IMR-90 (cell line): ENCODE measurements at regions not wholly inside any gene's neighbourhood (a gene's known extent, or its start where the extent isn't known, plus 50 kb on each side); places are given as distances from the start of the nearest gene placed in this dataset.

ENCODE experiments used
- ATAC-seq: fragments of 200-7000 bp; cut with Tn5 transposase; 2 replicates; pipeline ENCODE4 v1.9.1; 2020; ENCODE audit warnings: low read depth, mild to moderate bottlenecking, moderate library complexity
- BruUV-seq: library from RNA; stranded (reverse); fragments of 400-500 nt; replicated peaks from 2 replicates; lab custom pipeline; 2021; lab: Mats Ljungman, UMichigan
- CTCF ChIA-PET: fragments of 300-600 bp; formaldehyde crosslinking; extraction: SDS; loops from one replicate; lab custom pipeline; 2021; ENCODE audit warnings: antibody characterized with exemption; lab: Yijun Ruan, JAX
- POLR2A ChIA-PET: fragments of 300-600 bp; sonication (Branson Sonifier 250); formaldehyde crosslinking; loops from one replicate; lab custom pipeline; 2022; ENCODE audit warnings: antibody characterized with exemption; ENCODE audit not compliant: unreplicated experiment; lab: Charles Lee
- DNase-seq: peaks from one replicate; pipeline ENCODE4 v3.0.0; 2013
- H2AFZ ChIP-seq: replicated peaks from 2 replicates; pipeline ENCODE3; 2013; ENCODE audit warnings: low read length, mild to moderate bottlenecking; ENCODE audit not compliant: poor library complexity
- H2AK5ac ChIP-seq: 2 replicates; pipeline ENCODE4 v1.6.1; 2013; ENCODE audit warnings: low read depth, low read length, inconsistent platforms
- H2AK9ac ChIP-seq: replicated peaks from 2 replicates; pipeline ENCODE3; 2013; ENCODE audit warnings: mild to moderate bottlenecking, low read depth, low read length, moderate library complexity; ENCODE audit not compliant: poor library complexity
- H2BK120ac ChIP-seq: 2 replicates; pipeline ENCODE4 v1.6.1; 2013; ENCODE audit warnings: low read depth, low read length, inconsistent platforms
- H2BK15ac ChIP-seq: 3 replicates; pipeline ENCODE4 v1.6.1; 2013; ENCODE audit warnings: low read depth, low read length, inconsistent platforms
- H2BK20ac ChIP-seq: 2 replicates; pipeline ENCODE4 v1.6.1; 2013; ENCODE audit warnings: low read depth, mild to moderate bottlenecking, inconsistent platforms, low read length, moderate library complexity
- H2BK5ac ChIP-seq: 2 replicates; pipeline ENCODE4 v1.6.1; 2013; ENCODE audit warnings: mild to moderate bottlenecking, low read depth, low read length, inconsistent platforms; ENCODE audit not compliant: poor library complexity, severe bottlenecking
- H3K14ac ChIP-seq: replicated peaks from 2 replicates; pipeline ENCODE4 v1.6.1; 2013; ENCODE audit warnings: low read depth, low read length, inconsistent platforms
- H3K18ac ChIP-seq: 2 replicates; pipeline ENCODE4 v1.6.1; 2013; ENCODE audit warnings: low read depth, low read length, control low read depth
- H3K23ac ChIP-seq: 2 replicates; pipeline ENCODE4 v1.6.1; 2013; ENCODE audit warnings: low read depth, low read length, inconsistent platforms
- H3K27ac ChIP-seq: 2 replicates; pipeline ENCODE4 v1.5.1; 2013; ENCODE audit warnings: mild to moderate bottlenecking, control low read depth, low read length; ENCODE audit not compliant: insufficient read depth
- H3K27me3 ChIP-seq: 2 replicates; pipeline ENCODE4 v1.6.1; 2013; ENCODE audit warnings: low read length; ENCODE audit not compliant: control insufficient read depth, insufficient read depth
- H3K36me3 ChIP-seq: 2 replicates; pipeline ENCODE4 v1.6.1; 2013; ENCODE audit warnings: low read length, mixed read lengths; ENCODE audit not compliant: control insufficient read depth, insufficient read depth
- H3K4ac ChIP-seq: 2 replicates; pipeline ENCODE4 v1.6.1; 2013; ENCODE audit warnings: low read depth, low read length, inconsistent platforms
- H3K4me1 ChIP-seq: 2 replicates; pipeline ENCODE4 v1.6.1; 2013; ENCODE audit warnings: low read length, mixed read lengths; ENCODE audit not compliant: control insufficient read depth, insufficient read depth
- H3K4me2 ChIP-seq: 2 replicates; pipeline ENCODE4 v1.6.1; 2013; ENCODE audit warnings: low read depth, mild to moderate bottlenecking, control low read depth, low read length, moderate library complexity
- H3K4me3 ChIP-seq: 2 replicates; pipeline ENCODE4 v1.5.1; 2013; ENCODE audit warnings: low read depth, mild to moderate bottlenecking, control low read depth, low read length, moderate library complexity; ENCODE audit not compliant: insufficient read depth
- H3K56ac ChIP-seq: 2 replicates; pipeline ENCODE4 v1.6.1; 2013; ENCODE audit warnings: low read length, inconsistent platforms; ENCODE audit not compliant: insufficient read depth; ENCODE audit errors: extremely low read depth
- H3K79me1 ChIP-seq, 2 experiments: 2 replicates each; pipeline ENCODE4 v1.6.1; 2013; ENCODE audit warnings: low read length in 2 of 2, inconsistent platforms in 1 of 2, low read depth in 1 of 2
- H3K9ac ChIP-seq: 2 replicates; pipeline ENCODE4 v1.6.1; 2013; ENCODE audit warnings: low read depth, low read length, control low read depth
- H3K9me1 ChIP-seq: 2 replicates; pipeline ENCODE4 v1.6.1; 2013; ENCODE audit warnings: low read length, inconsistent platforms; ENCODE audit not compliant: insufficient read depth
- H3K9me3 ChIP-seq: 2 replicates; pipeline ENCODE4 v1.6.1; 2013; ENCODE audit warnings: low read length; ENCODE audit not compliant: control insufficient read depth, insufficient read depth
- H4K20me1 ChIP-seq: 2 replicates; pipeline ENCODE4 v1.6.1; 2013; ENCODE audit warnings: low read length, inconsistent platforms; ENCODE audit not compliant: insufficient read depth
- H4K5ac ChIP-seq: 2 replicates; pipeline ENCODE4 v1.6.1; 2013; ENCODE audit warnings: mild to moderate bottlenecking, low read depth, low read length, control low read depth
- H4K8ac ChIP-seq, 2 experiments: 2 replicates each; pipeline ENCODE4 v1.6.1; 2013; ENCODE audit warnings: low read depth in 2 of 2, low read length in 2 of 2, control low read depth in 1 of 2, inconsistent platforms in 1 of 2
- H4K91ac ChIP-seq: 2 replicates; pipeline ENCODE4 v1.6.1; 2013; ENCODE audit warnings: low read depth, low read length, inconsistent platforms; ENCODE audit not compliant: insufficient read depth
- CEBPB ChIP-seq: IDR thresholded peaks from 2 replicates; pipeline ENCODE4 v1.6.1; 2012; ENCODE audit warnings: low read depth, low read length, improper control_type of control experiment
- NFE2L2 ChIP-seq: fragments of 150-350 bp; IDR thresholded peaks from 2 replicates; pipeline ENCODE4 v1.6.1; 2016; ENCODE audit warnings: low read depth, mild to moderate bottlenecking, low read length
- RAD21 ChIP-seq: IDR thresholded peaks from 2 replicates; pipeline ENCODE4 v1.6.1; 2012; ENCODE audit warnings: low read length, improper control_type of control experiment
- WGBS, 2 experiments: methylation state at CpG; one replicate each; pipeline versions ENCODE4 v1.1.5 to v1.1.7; 2013; ENCODE audit warnings: missing lambda C conversion rate in 2 of 2; ENCODE audit not compliant: insufficient read length in 1 of 2; ENCODE audit errors: extremely low coverage in 2 of 2; 5-methylcytosine and 5-hydroxymethylcytosine counted together
- dilution Hi-C: fragments of 300-500 bp; cut with HindIII; formaldehyde crosslinking; loops from one replicate; pipeline ENCODE4 v1.14.3; 2018; ENCODE audit warnings: low sequenced_read_pairs; ENCODE audit not compliant: unreplicated experiment
- in situ Hi-C: fragments of 300-500 bp; cut with MboI; formaldehyde crosslinking; loops from 3 replicates; pipeline ENCODE4 v1.14.3; 2019; ENCODE audit warnings: low sequenced_read_pairs, inconsistent platforms, mixed read lengths
- intact Hi-C: fragments of 100-400 bp; cut with micrococcal nuclease; formaldehyde crosslinking; loops from 2 replicates; pipeline ENCODE4 v1.10.0; 2022

DNA sequence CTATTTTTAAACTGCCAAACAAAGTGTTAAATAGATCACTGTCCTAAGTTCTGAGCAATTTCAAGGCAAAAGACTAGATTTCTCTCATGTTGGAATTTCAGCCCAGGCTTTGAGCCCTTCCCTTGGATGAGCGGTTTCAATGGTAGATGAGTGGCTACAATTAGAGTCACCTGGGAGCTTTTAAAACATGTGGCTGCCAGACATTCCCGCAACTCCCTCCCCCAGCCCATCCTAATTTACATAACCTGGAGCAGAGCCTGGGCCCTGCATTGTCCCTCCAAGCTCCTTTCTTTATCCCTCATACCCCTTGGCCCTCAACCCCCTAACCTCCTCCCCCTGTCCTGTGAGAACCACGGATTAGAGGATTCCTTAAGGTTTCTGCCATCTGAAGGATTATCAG is 357.5 kb upstream of the UMPS start:
- POLR2A ChIA-PET: no interaction called here
- intact Hi-C loops (no loop called here), in situ Hi-C loops (no loop called here), dilution Hi-C loops (no loop called here)
- H3K79me1 ChIP-seq: no peaks in the 10 kb centered on the region
- H4K91ac ChIP-seq: no peak overlapping the region
- no peak overlapping the region for H2BK5ac ChIP-seq
- DNase-seq (no peak), ATAC-seq (no peak)
- H2AK9ac ChIP-seq: no peak overlapping the region
- no peak overlapping the region for H3K9ac ChIP-seq
- H2AFZ ChIP-seq: no peak overlapping the region
- no peak overlapping the region for H3K14ac ChIP-seq
- H3K18ac ChIP-seq: no peak overlapping the region
- H3K4me2 ChIP-seq: no peak overlapping the region
- H4K20me1 ChIP-seq: no peaks in the 10 kb centered on the region
- no peak overlapping the region for H2AK5ac ChIP-seq
- no peaks in the 10 kb centered on the region for H3K9me1 ChIP-seq
- H3K4me1 ChIP-seq: no peaks in the 10 kb centered on the region
- H4K5ac ChIP-seq: no peak overlapping the region
- no peak overlapping the region for H3K23ac ChIP-seq
- no peak overlapping the region for H2BK120ac ChIP-seq
- no peak overlapping the region for H2BK15ac ChIP-seq
- no peak overlapping the region for H3K4me3 ChIP-seq
- no CpG with 5 or more reads among the region's 3 CpGs for WGBS, 2 experiments
- CTCF ChIA-PET: no interaction called here
- H3K27me3 ChIP-seq: peaks cover 2% of the 10 kb centered on the region
- no peak for TF ChIP-seq CEBPB
- TF ChIP-seq RAD21: no peak
- no peak for TF ChIP-seq NFE2L2
- no peak overlapping the region for H3K56ac ChIP-seq
- no peak overlapping the region for H3K4ac ChIP-seq
- no peaks in the 10 kb centered on the region for H3K9me3 ChIP-seq
- no peak overlapping the region for H2BK20ac ChIP-seq
- H3K36me3 ChIP-seq: no peaks in the 10 kb centered on the region
- H3K27ac ChIP-seq: no peak overlapping the region
- no peak overlapping the region for H4K8ac ChIP-seq
- BruUV-seq: no TSS peak
